ENCODE measurements at regions not wholly inside any gene's neighbourhood (a gene's known extent, or its start where the extent isn't known, plus 50 kb on each side); places are given as distances from the start of the nearest gene placed in this dataset.

DNA sequence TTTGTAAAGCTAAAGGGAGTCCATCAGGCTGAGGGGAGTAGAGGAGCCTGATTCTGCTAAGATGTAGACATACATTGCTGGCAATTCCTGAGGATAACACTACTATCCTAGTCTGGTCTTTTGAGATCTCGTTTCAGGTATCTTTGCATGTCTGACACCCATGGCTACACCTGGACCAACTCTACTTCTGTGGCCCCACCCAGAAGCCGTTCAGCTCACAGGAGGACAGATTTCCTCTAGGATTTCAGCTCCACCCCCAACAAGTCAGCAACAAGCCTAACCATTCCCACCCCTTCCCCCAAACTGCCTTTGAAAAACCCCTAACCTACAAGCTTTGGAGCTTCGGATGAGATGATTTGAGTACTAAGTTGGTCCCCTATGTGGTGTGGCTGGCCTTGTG, 848.2 kb downstream of the NLGN4X start:
- no peak overlapping the region for H3K27ac ChIP-seq (replicated peaks in 1 of 4)
- no peaks in the 10 kb centered on the region for H3K27me3 ChIP-seq
- no peaks in the 10 kb centered on the region for H3K9me3 ChIP-seq
- H3K4me1 ChIP-seq = no peaks in the 10 kb centered on the region
- TF ChIP-seq EP300 (IDR thresholded peaks at IDR 0.05) (no peak), POLR2AphosphoS5 (IDR thresholded peaks at IDR 0.05) (no peak), POLR2A (IDR thresholded peaks at IDR 0.05; ENCODE audit: low read depth) (no peak), CTCF (IDR thresholded peaks at IDR 0.05) (no peak)
- WGBS = 73% methylated on average over 3 of the region's 3 CpGs
- no peaks in the 10 kb centered on the region for H3K36me3 ChIP-seq
- H3K4me3 ChIP-seq = no peak overlapping the region
- DNase-seq (ENCODE audit: extremely low spot score) = no peak
- intact Hi-C loops (cut with DNase I) = no loop called here

- no peaks in the 10 kb centered on the region for H3K27me3 ChIP-seq
- H3K9me3 ChIP-seq = no peaks in the 10 kb centered on the region
- intact Hi-C loops (cut with DNase I) = no loop called here
- H3K36me3 ChIP-seq = no peaks in the 10 kb centered on the region
- 85% methylated on average over 5 of the region's 5 CpGs for WGBS
- TF ChIP-seq EP300 (IDR thresholded peaks at IDR 0.05) (no peak), POLR2A (IDR thresholded peaks at IDR 0.05; ENCODE audit: low read depth) (no peak), CTCF (IDR thresholded peaks at IDR 0.05) (no peak), POLR2AphosphoS5 (IDR thresholded peaks at IDR 0.05) (no peak)
- no peak overlapping the region for H3K4me3 ChIP-seq
- H3K4me1 ChIP-seq = no peaks in the 10 kb centered on the region
- no peak overlapping the region for H3K27ac ChIP-seq (replicated peaks in 1 of 4)
- DNase-seq (ENCODE audit: extremely low spot score) = no peak
Observed at GRCh38 chrX:5341902-5342301, 886.8 kb downstream of the NLGN4X start.

GRCh38 chrX:5337160-5337559, 891.5 kb downstream of the NLGN4X start:
- no peak for TF ChIP-seq EP300 (IDR thresholded peaks at IDR 0.05)
- TF ChIP-seq POLR2AphosphoS5 (IDR thresholded peaks at IDR 0.05) = no peak
- no peak for TF ChIP-seq POLR2A (IDR thresholded peaks at IDR 0.05; ENCODE audit: low read depth)
- no peak for TF ChIP-seq CTCF (IDR thresholded peaks at IDR 0.05)
- H3K4me1 ChIP-seq = no peaks in the 10 kb centered on the region
- H3K27ac ChIP-seq (replicated peaks in 1 of 4) = no peak overlapping the region
- intact Hi-C loops (cut with DNase I) = no loop called here
- H3K9me3 ChIP-seq = no peaks in the 10 kb centered on the region
- no peak for DNase-seq (ENCODE audit: extremely low spot score)
- WGBS = 84% methylated on average over 3 of the region's 3 CpGs
- no peaks in the 10 kb centered on the region for H3K36me3 ChIP-seq
- no peaks in the 10 kb centered on the region for H3K27me3 ChIP-seq
- H3K4me3 ChIP-seq = no peak overlapping the region

DNA sequence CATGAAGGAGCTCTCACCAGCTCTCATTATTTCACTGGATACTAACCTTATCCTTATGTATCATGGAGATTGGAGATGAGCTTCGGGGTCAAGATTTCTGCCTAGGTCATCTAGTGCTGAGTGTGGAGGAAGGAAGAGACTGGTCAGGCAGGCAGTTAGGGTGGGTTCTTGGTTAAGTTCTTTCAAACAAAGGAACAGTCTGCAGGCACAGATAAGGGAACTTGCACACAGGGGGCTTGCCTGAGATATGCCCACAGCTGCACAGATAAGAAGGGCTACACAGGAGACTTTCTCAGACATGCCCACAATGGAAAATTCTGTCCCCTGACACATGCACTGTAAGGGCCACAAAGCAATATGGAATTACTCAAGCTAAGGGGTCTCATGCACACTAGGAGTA, 904.1 kb downstream of the NLGN4X start:
- DNase-seq (ENCODE audit: extremely low spot score) = no peak
- H3K27ac ChIP-seq (replicated peaks in 1 of 4) = no peak overlapping the region
- H3K9me3 ChIP-seq = peaks cover 0 to under 1% (median 0%) of the 10 kb centered on the region in 4 donors
- H3K27me3 ChIP-seq = no peaks in the 10 kb centered on the region
- intact Hi-C loops (cut with DNase I) = no loop called here
- WGBS = 88% methylated on average over 1 of the region's 1 CpG
- H3K36me3 ChIP-seq = no peaks in the 10 kb centered on the region
- no peak overlapping the region for H3K4me3 ChIP-seq
- no peaks in the 10 kb centered on the region for H3K4me1 ChIP-seq
- TF ChIP-seq POLR2A (IDR thresholded peaks at IDR 0.05; ENCODE audit: low read depth) (no peak), POLR2AphosphoS5 (IDR thresholded peaks at IDR 0.05) (no peak), CTCF (IDR thresholded peaks at IDR 0.05) (no peak), EP300 (IDR thresholded peaks at IDR 0.05) (no peak)

- Histone ChIP-seq H3K27me3 (no peaks in the 10 kb centered on the region), H3K4me3 (no peak overlapping the region), H3K9me3 (no peaks in the 10 kb centered on the region), H3K27ac (replicated peaks in 1 of 4) (no peak overlapping the region), H3K36me3 (no peaks in the 10 kb centered on the region), H3K4me1 (no peaks in the 10 kb centered on the region)
- WGBS = 81% methylated on average over 5 of the region's 5 CpGs
- DNase-seq (ENCODE audit: extremely low spot score) = no peak
- intact Hi-C loops (cut with DNase I) = no loop called here
- TF ChIP-seq POLR2AphosphoS5 (IDR thresholded peaks at IDR 0.05) = no peak
- no peak for TF ChIP-seq EP300 (IDR thresholded peaks at IDR 0.05)
- no peak for TF ChIP-seq CTCF (IDR thresholded peaks at IDR 0.05)
- TF ChIP-seq POLR2A (IDR thresholded peaks at IDR 0.05; ENCODE audit: low read depth) = no peak
Observed at GRCh38 chrX:5314148-5314547, 914.5 kb downstream of the NLGN4X start.
